Fibroblast of skin of back (primary cell): ENCODE measurements at regions not wholly inside any gene's neighbourhood (a gene's known extent, or its start where the extent isn't known, plus 50 kb on each side); places are given as distances from the start of the nearest gene placed in this dataset.

ENCODE experiments used
- DNase-seq: peaks from one replicate; pipeline ENCODE4 v3.0.0-alpha.2; 2013

- no peak for DNase-seq
Measured at GRCh38 chr3:189118896-189119295, 52.9 kb upstream of the TPRG1 start.

- no peak for DNase-seq
Measured at GRCh38 chr3:189119950-189120349, 51.8 kb upstream of the TPRG1 start.

- peak; percentile 30 for DNase-seq
Measured at GRCh38 chr3:189121092-189121491, 50.7 kb upstream of the TPRG1 start.
